Astrocyte (in vitro differentiated cells and primary cell): ENCODE measurements at regions not wholly inside any gene's neighbourhood (a gene's known extent, or its start where the extent isn't known, plus 50 kb on each side); places are given as distances from the start of the nearest gene placed in this dataset.
"Not testable (repeated sequence)": the region's sequence is repeated elsewhere in the genome, so short reads cannot be mapped to it uniquely, and the experiment has no call there.

Experiments
- DNase-seq: peaks from one replicate; pipeline ENCODE4 v3.0.0-alpha.2; 2010; ENCODE audit warnings: low read depth
- FAIRE-seq: peaks from 2 replicates; lab custom pipeline; 2011; peaks lifted over from hg19 to GRCh38; lab: Jason Lieb, UNC
- H2AFZ ChIP-seq: 2 replicates; pipeline ENCODE4 v1.6.0; 2012; ENCODE audit warnings: low read depth, low read length, inconsistent platforms
- H3K27ac ChIP-seq: 2 replicates; pipeline ENCODE4 v1.5.1; 2011; ENCODE audit warnings: low read depth, low read length, inconsistent platforms
- H3K27me3 ChIP-seq: 2 replicates; pipeline ENCODE4 v1.6.0; 2011; ENCODE audit warnings: low read length, inconsistent platforms; ENCODE audit not compliant: insufficient read depth
- H3K36me3 ChIP-seq: 2 replicates; pipeline ENCODE4 v1.5.1; 2011; ENCODE audit warnings: low read length, inconsistent platforms; ENCODE audit not compliant: insufficient read depth
- H3K4me1 ChIP-seq: 2 replicates; pipeline ENCODE4 v1.5.1; 2011; ENCODE audit warnings: low read length, inconsistent platforms; ENCODE audit not compliant: insufficient read depth
- H3K4me2 ChIP-seq: 2 replicates; pipeline ENCODE4 v1.6.0; 2012; ENCODE audit warnings: low read length, inconsistent platforms
- H3K4me3 ChIP-seq: 2 replicates; pipeline ENCODE4 v1.5.1; 2011; ENCODE audit warnings: low read depth, mild to moderate bottlenecking, low read length, inconsistent platforms; ENCODE audit not compliant: insufficient read depth
- H3K79me2 ChIP-seq: 2 replicates; pipeline ENCODE4 v1.6.0; 2012; ENCODE audit warnings: mild to moderate bottlenecking, low read length, inconsistent platforms; ENCODE audit not compliant: insufficient read depth
- H3K9ac ChIP-seq: 2 replicates; pipeline ENCODE4 v1.6.0; 2012; ENCODE audit warnings: mild to moderate bottlenecking, low read length, inconsistent platforms
- H3K9me3 ChIP-seq: 2 replicates; pipeline ENCODE4 v1.5.1; 2012; ENCODE audit warnings: low read depth, mild to moderate bottlenecking, low read length, inconsistent platforms; ENCODE audit not compliant: insufficient read depth
- H4K20me1 ChIP-seq: 2 replicates; pipeline ENCODE4 v1.6.0; 2012; ENCODE audit warnings: low read length, inconsistent platforms; ENCODE audit not compliant: insufficient read depth
- H3K27ac Mint-ChIP-seq: one replicate; pipeline ENCODE4 v1.8.0; 2021; ENCODE audit warnings: mild to moderate bottlenecking, mixed read lengths; ENCODE audit not compliant: unreplicated experiment
- H3K27me3 Mint-ChIP-seq: one replicate; pipeline ENCODE4 v1.8.0; 2021; ENCODE audit warnings: low read depth, mixed read lengths; ENCODE audit not compliant: unreplicated experiment
- H3K36me3 Mint-ChIP-seq: one replicate; pipeline ENCODE4 v1.8.0; 2021; ENCODE audit warnings: low read depth, mixed read lengths; ENCODE audit not compliant: unreplicated experiment
- H3K4me1 Mint-ChIP-seq: one replicate; pipeline ENCODE4 v1.8.0; 2021; ENCODE audit warnings: low read depth, mixed read lengths; ENCODE audit not compliant: unreplicated experiment
- H3K4me3 Mint-ChIP-seq: one replicate; pipeline ENCODE4 v1.8.0; 2021; ENCODE audit warnings: mild to moderate bottlenecking, moderate library complexity, mixed read lengths; ENCODE audit not compliant: unreplicated experiment
- H3K9me3 Mint-ChIP-seq: one replicate; pipeline ENCODE4 v1.8.0; 2021; ENCODE audit warnings: mild to moderate bottlenecking, mixed read lengths; ENCODE audit not compliant: unreplicated experiment
- EZH2 ChIP-seq: IDR thresholded peaks from 2 replicates; pipeline ENCODE4 v1.6.1; 2012; ENCODE audit warnings: mild to moderate bottlenecking, low read length, inconsistent platforms; ENCODE audit not compliant: insufficient read depth
- TF ChIP-seq, protein P1 (sequence below): IDR thresholded peaks from 2 replicates; pipeline ENCODE4 v1.5.1; 2011; ENCODE audit warnings: low read depth, mild to moderate bottlenecking, inconsistent platforms, low read length, moderate library complexity; ENCODE audit not compliant: insufficient read depth

DNA sequence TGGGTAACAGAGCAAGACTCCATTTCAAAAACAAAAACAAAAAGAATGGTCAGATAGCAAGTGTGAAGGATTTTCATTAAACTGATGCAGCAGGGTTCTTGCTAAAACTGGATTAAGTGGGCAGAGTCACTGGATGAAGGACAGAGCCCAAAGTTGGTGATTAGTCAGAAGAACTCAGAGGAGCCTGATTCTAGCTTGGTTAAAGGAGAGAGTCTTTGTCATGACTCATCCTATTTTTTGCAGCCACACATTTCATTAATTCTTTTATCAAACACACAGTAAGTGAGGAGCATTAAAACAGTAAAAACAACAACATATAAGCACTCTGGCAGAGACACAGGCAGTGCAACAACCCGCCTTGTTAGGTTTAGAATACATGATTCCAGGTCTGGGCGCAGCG lies 56.0 kb upstream of the EDARADD start:
- no peaks in the 10 kb centered on the region for H3K36me3 ChIP-seq
- peak; percentile 20 for DNase-seq
- H3K4me3 ChIP-seq, result no peak overlapping the region
- no peak overlapping the region for H3K9ac ChIP-seq
- H3K79me2 ChIP-seq, result no peaks in the 10 kb centered on the region
- H3K4me1 ChIP-seq, result no peaks in the 10 kb centered on the region
- no peaks in the 10 kb centered on the region for H4K20me1 ChIP-seq
- H3K4me2 ChIP-seq, result no peak overlapping the region
- no peaks in the 10 kb centered on the region for H3K9me3 ChIP-seq
- H3K4me1 Mint-ChIP-seq, result peaks cover 3% of the 10 kb centered on the region
- H3K27me3 ChIP-seq, result no peaks in the 10 kb centered on the region
- H2AFZ ChIP-seq, result no peak overlapping the region
- H3K36me3 Mint-ChIP-seq, result no peaks in the 10 kb centered on the region
- no peak overlapping the region for H3K4me3 Mint-ChIP-seq
- TF ChIP-seq, protein P1, sequence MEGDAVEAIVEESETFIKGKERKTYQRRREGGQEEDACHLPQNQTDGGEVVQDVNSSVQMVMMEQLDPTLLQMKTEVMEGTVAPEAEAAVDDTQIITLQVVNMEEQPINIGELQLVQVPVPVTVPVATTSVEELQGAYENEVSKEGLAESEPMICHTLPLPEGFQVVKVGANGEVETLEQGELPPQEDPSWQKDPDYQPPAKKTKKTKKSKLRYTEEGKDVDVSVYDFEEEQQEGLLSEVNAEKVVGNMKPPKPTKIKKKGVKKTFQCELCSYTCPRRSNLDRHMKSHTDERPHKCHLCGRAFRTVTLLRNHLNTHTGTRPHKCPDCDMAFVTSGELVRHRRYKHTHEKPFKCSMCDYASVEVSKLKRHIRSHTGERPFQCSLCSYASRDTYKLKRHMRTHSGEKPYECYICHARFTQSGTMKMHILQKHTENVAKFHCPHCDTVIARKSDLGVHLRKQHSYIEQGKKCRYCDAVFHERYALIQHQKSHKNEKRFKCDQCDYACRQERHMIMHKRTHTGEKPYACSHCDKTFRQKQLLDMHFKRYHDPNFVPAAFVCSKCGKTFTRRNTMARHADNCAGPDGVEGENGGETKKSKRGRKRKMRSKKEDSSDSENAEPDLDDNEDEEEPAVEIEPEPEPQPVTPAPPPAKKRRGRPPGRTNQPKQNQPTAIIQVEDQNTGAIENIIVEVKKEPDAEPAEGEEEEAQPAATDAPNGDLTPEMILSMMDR, result no peak
- TF ChIP-seq EZH2, result no peak
- H3K27ac ChIP-seq, result no peak overlapping the region
- FAIRE-seq, result no peak
- H3K9me3 Mint-ChIP-seq, result peaks cover 3% of the 10 kb centered on the region
- H3K27ac Mint-ChIP-seq, result no peak overlapping the region
- peaks cover 2% of the 10 kb centered on the region for H3K27me3 Mint-ChIP-seq

DNA sequence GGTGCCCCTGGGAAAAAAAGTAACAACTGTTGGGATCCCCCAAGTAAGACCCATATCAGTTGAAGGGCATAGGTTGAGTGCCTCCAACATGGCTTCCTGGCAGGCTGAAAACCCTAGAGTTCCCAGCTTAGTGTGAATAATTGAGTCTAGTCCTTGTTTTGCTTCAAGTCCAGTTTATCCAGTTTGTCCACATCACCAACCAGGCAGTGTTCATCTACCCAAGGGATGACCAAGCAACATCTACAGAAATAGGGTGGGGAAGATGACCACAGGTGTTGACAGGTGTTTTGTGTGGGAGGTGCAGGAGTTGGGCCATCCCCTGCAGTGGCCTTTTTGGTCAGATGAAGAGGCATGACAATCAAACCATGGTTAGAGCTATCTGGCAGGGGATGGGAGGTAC lies 54.3 kb upstream of the ERO1B start:
- H3K27ac ChIP-seq, result no peak overlapping the region

DNA sequence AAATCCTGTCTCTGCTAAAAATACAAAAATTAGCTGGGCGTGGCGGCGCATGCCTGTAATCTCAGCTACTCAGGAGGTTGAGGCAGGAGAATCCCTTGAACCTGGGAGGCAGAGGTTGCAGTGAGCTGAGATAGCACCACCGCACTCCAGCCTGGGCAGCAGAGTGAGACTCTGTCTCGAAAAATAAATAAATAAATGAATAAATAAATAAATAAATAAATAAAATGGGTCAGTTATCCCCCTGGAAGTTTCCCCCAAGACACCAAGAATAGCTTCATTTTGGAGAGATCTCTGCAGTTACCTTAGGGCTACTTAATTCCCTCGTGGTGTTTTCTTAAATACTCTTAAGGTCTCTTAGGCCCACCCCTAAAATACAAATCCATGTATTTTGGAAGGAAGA lies 53.9 kb upstream of the ERO1B start:
- H3K4me1 Mint-ChIP-seq, H3K4me3 Mint-ChIP-seq, H2AFZ ChIP-seq, H3K27ac ChIP-seq, H3K4me1 ChIP-seq, H3K27ac Mint-ChIP-seq, FAIRE-seq, H3K9ac ChIP-seq, DNase-seq, H3K4me2 ChIP-seq, H3K4me3 ChIP-seq, H3K79me2 ChIP-seq, H3K36me3 ChIP-seq, H3K9me3 ChIP-seq, H3K27me3 ChIP-seq, H3K36me3 Mint-ChIP-seq, H4K20me1 ChIP-seq, H3K9me3 Mint-ChIP-seq: not testable (repeated sequence)
- H3K27me3 Mint-ChIP-seq, result peaks cover 10% of the 10 kb centered on the region

More for the DNA sequence above, 54.3 kb upstream of the ERO1B start:
- H3K4me3 ChIP-seq, result no peak overlapping the region
- peaks cover 10% of the 10 kb centered on the region for H3K27me3 Mint-ChIP-seq
- no peaks in the 10 kb centered on the region for H3K4me1 ChIP-seq
- TF ChIP-seq EZH2, result no peak
- TF ChIP-seq, protein P1, result no peak
- no peak overlapping the region for H3K4me3 Mint-ChIP-seq
- no peaks in the 10 kb centered on the region for H3K36me3 Mint-ChIP-seq
- no peaks in the 10 kb centered on the region for H4K20me1 ChIP-seq
- H3K9me3 ChIP-seq, result no peaks in the 10 kb centered on the region
- no peaks in the 10 kb centered on the region for H3K27me3 ChIP-seq
- H2AFZ ChIP-seq, result no peak overlapping the region
- H3K9me3 Mint-ChIP-seq, result peaks cover 3% of the 10 kb centered on the region
- H3K9ac ChIP-seq, result no peak overlapping the region
- H3K4me1 Mint-ChIP-seq, result no peaks in the 10 kb centered on the region
- H3K36me3 ChIP-seq, result no peaks in the 10 kb centered on the region
- H3K79me2 ChIP-seq, result no peaks in the 10 kb centered on the region
- H3K27ac Mint-ChIP-seq, result no peak overlapping the region
- no peak for FAIRE-seq
- H3K4me2 ChIP-seq, result no peak overlapping the region
- no peak for DNase-seq
